Natural killer cell (primary cell): ENCODE measurements at regions not wholly inside any gene's neighbourhood (a gene's known extent, or its start where the extent isn't known, plus 50 kb on each side); places are given as distances from the start of the nearest gene placed in this dataset.

Experiments used
- ATAC-seq, 3 donors: fragments of 150-1000 bp in 2 of 3; fragments of 200-7000 bp in 1 of 3; cut with Tn5 transposase; 1 replicate in 1 of 3; 2 replicates in 2 of 3; pipeline ENCODE4 v1.10.0; 2021; ENCODE audit warnings: mild to moderate bottlenecking in 2 of 3, moderate library complexity in 2 of 3
- DNase-seq, 2 donors: peaks; one replicate each; pipeline versions ENCODE4 v3.0.0 to v3.0.0-alpha.2; 2013 to 2021; ENCODE audit warnings: mixed read lengths in 1 of 2
- H3K27ac ChIP-seq: one replicate; pipeline ENCODE4 v1.5.1; 2013; ENCODE audit warnings: mild to moderate bottlenecking, low read length
- H3K27me3 ChIP-seq: one replicate; pipeline ENCODE4 v1.6.1; 2013; ENCODE audit warnings: low read length; ENCODE audit not compliant: control insufficient read depth, insufficient read depth
- H3K36me3 ChIP-seq: one replicate; pipeline ENCODE4 v1.6.1; 2013; ENCODE audit warnings: low read length; ENCODE audit not compliant: control insufficient read depth, insufficient read depth
- H3K4me1 ChIP-seq: one replicate; pipeline ENCODE4 v1.6.1; 2013; ENCODE audit warnings: low read length; ENCODE audit not compliant: control insufficient read depth, insufficient read depth
- H3K4me3 ChIP-seq: one replicate; pipeline ENCODE4 v1.5.1; 2013; ENCODE audit warnings: low read length
- H3K9me3 ChIP-seq: one replicate; pipeline ENCODE4 v1.6.1; 2013; ENCODE audit warnings: low read length; ENCODE audit not compliant: control insufficient read depth, insufficient read depth
- H3K27ac Mint-ChIP-seq, 2 donors: one replicate each; pipeline ENCODE4 v1.8.0; 2022; ENCODE audit warnings: mild to moderate bottlenecking in 2 of 2, mixed read lengths in 2 of 2, moderate library complexity in 1 of 2
- H3K27me3 Mint-ChIP-seq, 2 donors: one replicate each; pipeline ENCODE4 v1.8.0; 2022; ENCODE audit warnings: low read depth in 2 of 2, mixed read lengths in 2 of 2
- H3K36me3 Mint-ChIP-seq: one replicate; pipeline ENCODE4 v1.8.0; 2022; ENCODE audit warnings: mixed read lengths
- H3K4me1 Mint-ChIP-seq, 2 donors: one replicate each; pipeline ENCODE4 v1.8.0; 2022; ENCODE audit warnings: mixed read lengths in 2 of 2
- H3K4me3 Mint-ChIP-seq: one replicate; pipeline ENCODE4 v1.8.0; 2022; ENCODE audit warnings: mild to moderate bottlenecking, moderate library complexity, mixed read lengths
- H3K9me3 Mint-ChIP-seq, 2 donors: one replicate each; pipeline ENCODE4 v1.8.0; 2022; ENCODE audit warnings: mixed read lengths in 2 of 2
- CTCF ChIP-seq: fragments of 200-600 bp; IDR thresholded peaks from one replicate; pipeline ENCODE4 v1.8.0; 2022; ENCODE audit warnings: antibody characterized with exemption
- WGBS: methylation state at CpG from one replicate; pipeline ENCODE4 v1.1.7; 2013; ENCODE audit warnings: missing lambda C conversion rate; ENCODE audit not compliant: insufficient coverage; 5-methylcytosine and 5-hydroxymethylcytosine counted together
- intact Hi-C: fragments of 100-400 bp; cut with micrococcal nuclease; formaldehyde crosslinking; loops from one replicate; pipeline ENCODE4 v1.14.2; 2022

GRCh38 chr1:222028116-222028515 lies 286.2 kb upstream of the DUSP10 start:
- H3K4me3 Mint-ChIP-seq: no peak overlapping the region
- no peaks in the 10 kb centered on the region for H3K36me3 ChIP-seq
- H3K36me3 Mint-ChIP-seq: no peaks in the 10 kb centered on the region
- DNase-seq (no peak), ATAC-seq (no peak)
- no peak for TF ChIP-seq CTCF
- 90% methylated on average over 3 of the region's 3 CpGs for WGBS
- no peaks in the 10 kb centered on the region for H3K9me3 Mint-ChIP-seq
- H3K27me3 Mint-ChIP-seq: peaks cover 8 to 9% of the 10 kb centered on the region in 2 donors
- no peaks in the 10 kb centered on the region for H3K4me1 ChIP-seq
- H3K9me3 ChIP-seq: no peaks in the 10 kb centered on the region
- no peaks in the 10 kb centered on the region for H3K4me1 Mint-ChIP-seq
- intact Hi-C loops: no loop called here
- no peak overlapping the region for H3K27ac ChIP-seq
- no peaks in the 10 kb centered on the region for H3K27me3 ChIP-seq
- no peak overlapping the region for H3K4me3 ChIP-seq
- H3K27ac Mint-ChIP-seq: no peak overlapping the region

- 94% methylated on average over 7 of the region's 7 CpGs for WGBS
- no peaks in the 10 kb centered on the region for H3K36me3 Mint-ChIP-seq
- no peaks in the 10 kb centered on the region for H3K4me1 ChIP-seq
- no peaks in the 10 kb centered on the region for H3K36me3 ChIP-seq
- no peaks in the 10 kb centered on the region for H3K9me3 ChIP-seq
- TF ChIP-seq CTCF: no peak
- intact Hi-C loops: no loop called here
- H3K4me1 Mint-ChIP-seq: no peaks in the 10 kb centered on the region
- H3K27me3 ChIP-seq: no peaks in the 10 kb centered on the region
- ATAC-seq: no peak
- H3K27ac ChIP-seq: no peak overlapping the region
- H3K4me3 Mint-ChIP-seq: no peak overlapping the region
- no peak overlapping the region for H3K27ac Mint-ChIP-seq
- H3K27me3 Mint-ChIP-seq: peaks cover 9 to 13% of the 10 kb centered on the region in 2 donors
- H3K4me3 ChIP-seq: no peak overlapping the region
- no peaks in the 10 kb centered on the region for H3K9me3 Mint-ChIP-seq
- DNase-seq: no peak
Measured at GRCh38 chr1:222026280-222026679, 284.4 kb upstream of the DUSP10 start.

GRCh38 chr1:222023025-222023424 lies 281.1 kb upstream of the DUSP10 start:
- 85% methylated on average over 4 of the region's 5 CpGs for WGBS
- peaks cover 14 to 22% of the 10 kb centered on the region in 2 donors for H3K4me1 Mint-ChIP-seq
- no peaks in the 10 kb centered on the region for H3K27me3 ChIP-seq
- H3K36me3 ChIP-seq: no peaks in the 10 kb centered on the region
- no peaks in the 10 kb centered on the region for H3K4me1 ChIP-seq
- no peak for ATAC-seq
- H3K27ac ChIP-seq: no peak overlapping the region
- no peak for TF ChIP-seq CTCF
- H3K4me3 Mint-ChIP-seq: no peak overlapping the region
- no peak overlapping the region for H3K4me3 ChIP-seq
- DNase-seq: no peak
- no peaks in the 10 kb centered on the region for H3K9me3 ChIP-seq
- no peaks in the 10 kb centered on the region for H3K36me3 Mint-ChIP-seq
- peaks cover 9 to 13% of the 10 kb centered on the region in 2 donors for H3K27me3 Mint-ChIP-seq
- intact Hi-C loops: no loop called here
- no peaks in the 10 kb centered on the region for H3K9me3 Mint-ChIP-seq
- no peak overlapping the region for H3K27ac Mint-ChIP-seq

GRCh38 chr1:222021129-222021528 lies 279.2 kb upstream of the DUSP10 start:
- Mint-ChIP-seq H3K27me3 (peaks cover 0 to 6% of the 10 kb centered on the region in 2 donors), H3K36me3 (no peaks in the 10 kb centered on the region), H3K4me1 (peaks cover 14 to 24% of the 10 kb centered on the region in 2 donors), H3K27ac (no peak overlapping the region), H3K9me3 (no peaks in the 10 kb centered on the region), H3K4me3 (no peak overlapping the region)
- no peaks in the 10 kb centered on the region for H3K4me1 ChIP-seq
- no peak overlapping the region for H3K4me3 ChIP-seq
- TF ChIP-seq CTCF: no peak
- no peaks in the 10 kb centered on the region for H3K9me3 ChIP-seq
- H3K27ac ChIP-seq: no peak overlapping the region
- no peaks in the 10 kb centered on the region for H3K36me3 ChIP-seq
- intact Hi-C loops: no loop called here
- ATAC-seq: no peak
- H3K27me3 ChIP-seq: no peaks in the 10 kb centered on the region
- 97% methylated on average over 4 of the region's 5 CpGs for WGBS
- DNase-seq: no peak
